GM12864 (cell line): ENCODE measurements at regions not wholly inside any gene's neighbourhood (a gene's known extent, or its start where the extent isn't known, plus 50 kb on each side); places are given as distances from the start of the nearest gene placed in this dataset.

Experiments used
- DNase-seq: peaks from one replicate; pipeline ENCODE4 v3.0.0-alpha.2; 2011; ENCODE audit warnings: low read depth
- H3K4me3 ChIP-seq: 2 replicates; pipeline ENCODE4 v1.5.1; 2011; ENCODE audit warnings: mild to moderate bottlenecking, low read depth, low read length, control low read depth
- CTCF ChIP-seq: IDR thresholded peaks from 2 replicates; pipeline ENCODE4 v1.5.1; 2011; ENCODE audit warnings: low read depth, mild to moderate bottlenecking, moderate library complexity, low read length, control low read depth, inconsistent platforms; ENCODE audit errors: missing control alignments

GRCh38 chr15:62828364-62828763 is 214.2 kb upstream of the TPM1 start:
- DNase-seq: no peak
- no peak overlapping the region for H3K4me3 ChIP-seq
- no peak for TF ChIP-seq CTCF

GRCh38 chr15:62832231-62832630 is 210.3 kb upstream of the TPM1 start:
- TF ChIP-seq CTCF: no peak
- no peak for DNase-seq
- no peak overlapping the region for H3K4me3 ChIP-seq

GRCh38 chr15:62833646-62834045 is 208.9 kb upstream of the TPM1 start:
- H3K4me3 ChIP-seq: no peak overlapping the region
- TF ChIP-seq CTCF: no peak
- DNase-seq: no peak

- TF ChIP-seq CTCF: no peak
- no peak overlapping the region for H3K4me3 ChIP-seq
- no peak for DNase-seq
Measured at GRCh38 chr15:62834686-62835329, 207.7 kb upstream of the TPM1 start.

- TF ChIP-seq CTCF: no peak
- no peak for DNase-seq
- H3K4me3 ChIP-seq: no peak overlapping the region
Measured at GRCh38 chr15:62835351-62835750, 207.2 kb upstream of the TPM1 start.

- no peak for TF ChIP-seq CTCF
- DNase-seq: no peak
- no peak overlapping the region for H3K4me3 ChIP-seq
Measured at GRCh38 chr15:62835762-62836161, 206.8 kb upstream of the TPM1 start.

GRCh38 chr15:62840526-62841268 is 201.8 kb upstream of the TPM1 start:
- no peak for DNase-seq
- no peak overlapping the region for H3K4me3 ChIP-seq
- TF ChIP-seq CTCF: no peak
